Retina (tissue), 1 donor: ENCODE measurements at regions not wholly inside any gene's neighbourhood (a gene's known extent, or its start where the extent isn't known, plus 50 kb on each side); places are given as distances from the start of the nearest gene placed in this dataset.
A peak's percentile ranks its signal among the peaks of the same experiment; 100 is the strongest.
"Not testable (repeated sequence)": the region's sequence is repeated elsewhere in the genome, so short reads cannot be mapped to it uniquely, and the experiment has no call there.

Experiments used
- DNase-seq: peaks from one replicate; pipeline ENCODE4 v3.0.0-alpha.2; 2016

DNA sequence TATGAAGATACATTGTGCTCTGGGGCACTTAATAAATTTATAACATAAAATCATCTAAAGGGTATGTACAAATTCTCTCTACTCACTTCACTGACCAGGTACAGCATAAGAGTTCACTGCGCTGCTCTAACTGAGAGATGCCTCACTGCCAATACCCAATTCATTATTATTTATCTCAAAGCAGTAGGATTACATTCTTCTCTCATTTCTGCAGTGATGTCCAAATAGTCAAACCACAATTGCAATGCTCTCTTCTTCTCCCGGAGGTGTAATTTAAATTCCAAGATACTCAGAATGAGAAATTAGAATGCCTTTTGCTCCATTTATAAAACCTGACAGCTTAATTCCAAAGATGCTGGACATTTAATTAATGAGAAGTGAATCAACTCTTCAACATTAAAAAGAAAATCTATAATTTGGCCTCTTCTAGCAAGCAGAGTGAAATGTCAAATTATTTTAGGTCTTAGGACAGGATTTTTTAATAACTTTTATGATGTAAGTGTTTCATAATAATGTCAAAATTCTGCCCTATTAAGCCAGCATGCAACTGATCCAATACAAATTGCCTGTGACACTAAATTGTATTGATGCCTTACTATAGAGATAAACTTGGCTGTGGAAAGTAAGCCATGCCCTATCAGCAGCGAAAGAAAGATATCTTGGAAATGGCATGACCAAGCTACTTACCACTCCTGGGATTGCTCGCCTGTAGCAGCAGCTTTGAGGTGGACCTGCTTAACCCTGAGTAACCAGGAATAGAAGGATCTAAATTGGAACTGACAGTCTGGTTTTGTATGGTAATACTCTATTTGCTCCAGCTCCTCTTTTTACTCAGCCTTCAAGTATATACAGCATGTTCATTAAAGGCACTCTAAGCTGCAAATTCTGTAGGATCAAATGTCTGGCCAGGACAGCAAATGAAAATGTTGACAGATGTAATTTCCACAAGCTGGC, 374.2 kb upstream of the TYRP1 start:
- peak; percentile 28 for DNase-seq

DNA sequence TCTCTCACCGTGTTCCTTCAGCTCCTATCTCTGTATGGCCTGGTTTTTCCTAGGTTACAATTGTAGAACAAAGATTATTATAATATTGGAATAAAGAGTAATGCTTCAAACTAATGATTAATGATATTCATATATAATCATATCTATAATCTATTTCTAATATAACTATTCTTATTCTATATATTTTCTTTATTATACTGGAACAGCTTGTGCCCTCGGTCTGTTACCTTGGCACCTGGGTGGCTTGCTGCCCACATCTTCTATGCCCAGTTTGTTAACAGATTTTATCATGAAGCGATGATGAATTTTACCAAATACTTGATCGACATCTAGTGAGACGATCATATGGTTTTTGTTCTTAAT, 363.6 kb upstream of the TYRP1 start:
- no peak for DNase-seq

DNA sequence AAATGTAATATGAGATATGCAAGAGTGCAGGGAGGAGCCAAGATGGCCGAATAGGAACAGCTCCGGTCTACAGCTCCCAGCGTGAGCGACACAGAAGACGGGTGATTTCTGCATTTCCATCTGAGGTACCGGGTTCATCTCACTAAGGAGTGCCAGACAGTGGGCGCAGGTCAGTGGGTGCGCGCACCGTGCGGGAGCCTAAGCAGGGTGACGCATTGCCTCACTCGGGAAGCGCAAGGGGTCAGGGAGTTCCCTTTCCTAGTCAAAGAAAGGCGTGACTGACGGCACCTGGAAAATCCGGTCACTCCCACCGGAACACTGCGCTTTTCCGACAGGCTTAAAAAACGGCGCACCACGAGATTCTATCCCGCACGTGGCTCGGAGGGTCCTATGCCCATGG, 359.2 kb upstream of the TYRP1 start:
- not testable (repeated sequence) for DNase-seq

DNA sequence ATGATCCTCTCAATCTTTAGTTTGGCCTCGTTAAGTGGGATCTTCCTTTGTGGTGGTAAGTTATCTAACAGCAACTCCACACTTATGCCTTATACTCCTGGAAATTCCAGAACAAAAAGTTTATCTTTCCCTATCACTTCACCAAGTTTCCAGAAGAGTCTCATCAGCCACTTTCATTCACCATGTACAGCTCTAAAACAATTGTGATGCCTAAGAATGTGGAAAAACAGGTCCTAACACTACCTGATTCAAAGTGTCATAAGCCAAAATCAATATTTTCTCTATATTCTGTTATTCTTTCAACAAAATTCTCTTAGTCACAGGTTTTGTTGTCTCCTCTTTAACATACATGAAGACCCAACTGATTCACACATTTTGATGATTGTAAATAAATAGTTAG, 342.4 kb upstream of the TYRP1 start:
- DNase-seq: no peak

DNA sequence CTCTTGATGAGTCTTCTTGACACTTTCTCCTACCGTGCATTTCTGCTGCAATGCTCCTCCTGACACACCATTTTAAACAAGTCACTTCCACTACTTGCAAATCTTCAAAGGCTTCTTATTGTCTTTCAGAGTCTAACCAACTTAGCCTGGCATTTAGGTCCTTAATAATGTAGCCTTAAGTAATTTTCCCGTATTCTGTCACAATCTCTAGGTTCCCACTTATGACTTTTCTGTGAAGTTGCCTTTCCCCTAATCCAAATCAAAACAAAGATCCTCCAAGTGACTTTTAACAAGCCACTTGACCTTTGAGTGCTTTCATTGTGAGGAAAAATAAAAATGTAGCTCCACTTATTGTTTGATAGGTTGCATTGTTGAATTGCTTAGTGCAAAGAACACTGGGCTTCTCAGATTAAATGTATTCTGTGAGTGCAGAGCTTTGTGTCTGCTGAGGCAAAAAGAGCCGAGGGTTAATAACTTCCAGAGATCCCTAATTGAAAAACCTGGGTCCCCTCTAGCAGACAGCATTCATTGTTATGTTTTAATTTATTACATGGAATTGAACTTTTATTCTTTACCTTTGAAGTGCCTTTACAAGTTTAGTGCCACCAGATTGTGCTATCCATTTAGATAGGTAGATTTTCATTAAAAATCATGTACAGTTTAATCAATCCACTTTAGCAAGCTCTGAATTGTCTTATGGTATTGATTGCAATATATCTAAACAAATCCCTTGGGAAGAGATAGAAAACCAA, 341.7 kb upstream of the TYRP1 start:
- no peak for DNase-seq

DNA sequence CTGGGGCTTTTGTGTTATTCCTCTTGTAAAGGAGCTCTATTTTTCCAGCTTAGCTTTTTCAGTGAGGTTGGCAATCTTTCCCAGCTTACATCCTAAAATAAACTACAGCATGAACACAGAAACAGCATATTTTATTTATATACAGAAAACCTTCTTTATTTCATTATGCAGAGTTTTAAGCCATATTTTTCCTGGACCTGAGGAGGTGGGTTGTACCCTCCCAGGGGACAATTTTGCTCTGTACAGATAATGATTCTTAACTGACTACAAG, 341.2 kb upstream of the TYRP1 start:
- no peak for DNase-seq

DNA sequence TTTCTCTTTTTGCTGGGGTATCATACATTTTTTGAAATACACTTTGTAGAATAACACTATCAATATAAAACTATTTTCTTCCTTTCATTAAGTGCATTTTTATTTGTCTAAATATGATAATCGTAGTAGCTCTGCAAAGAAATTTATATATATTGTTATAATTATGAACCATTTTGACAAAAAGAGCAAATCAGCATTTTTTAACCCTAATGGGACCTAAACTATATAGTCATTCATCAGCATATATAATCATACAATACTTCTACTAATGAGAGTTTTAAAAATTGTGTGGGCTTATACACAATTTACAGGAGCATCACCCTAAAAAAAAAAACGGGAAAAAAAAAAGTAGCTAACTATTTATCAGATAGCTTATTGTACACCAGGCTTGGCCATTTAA, 329.7 kb upstream of the TYRP1 start:
- no peak for DNase-seq

DNA sequence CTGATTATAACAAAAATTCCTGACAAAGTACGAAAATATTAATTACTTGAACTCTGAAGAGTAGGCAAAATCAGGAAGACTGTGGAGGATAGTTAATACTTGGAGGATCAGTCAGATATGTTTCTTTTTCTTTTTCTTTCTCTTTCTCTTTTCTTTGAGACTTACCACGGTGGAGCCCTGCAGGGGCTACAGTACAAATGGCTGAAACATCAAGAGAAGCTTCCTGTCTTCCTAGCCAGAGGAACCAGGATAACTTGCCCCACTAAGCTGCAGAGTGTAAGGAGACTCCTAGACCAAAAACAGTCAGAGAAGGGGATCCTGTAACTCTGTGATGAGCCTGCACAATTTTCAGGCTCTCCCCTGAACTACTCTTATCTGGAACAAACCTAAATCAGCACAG, 324.6 kb upstream of the TYRP1 start:
- no peak for DNase-seq

DNA sequence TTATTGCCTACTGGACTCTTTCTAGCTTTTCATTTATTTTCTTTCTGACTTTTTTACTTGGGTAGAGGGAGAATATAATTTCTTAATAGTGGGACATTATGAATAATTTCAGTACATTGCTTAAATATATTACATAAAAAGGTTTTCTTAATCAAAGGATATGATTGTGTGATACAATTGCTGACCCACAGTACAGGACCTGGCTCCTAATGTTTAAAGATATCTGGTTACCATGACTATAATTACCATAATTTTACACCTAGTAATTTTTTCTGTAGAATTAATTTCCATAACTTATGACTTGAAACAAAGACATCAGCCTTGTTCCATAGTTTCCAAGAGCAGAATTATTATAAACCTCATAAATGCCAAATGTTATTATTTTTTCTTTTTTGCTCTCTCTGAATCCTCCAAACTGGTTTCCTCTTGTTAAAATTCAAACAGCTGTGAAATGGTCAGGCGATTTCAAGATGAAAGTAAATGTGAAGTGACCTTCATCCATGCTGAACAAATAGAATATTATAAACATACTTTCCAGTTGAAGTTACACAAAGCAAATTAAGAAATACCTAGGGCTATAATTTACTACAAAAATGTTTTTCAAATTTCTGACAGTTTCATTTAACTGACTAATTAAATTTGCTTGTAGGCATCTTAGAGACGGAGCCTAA, 301.2 kb upstream of the TYRP1 start:
- DNase-seq: no peak

DNA sequence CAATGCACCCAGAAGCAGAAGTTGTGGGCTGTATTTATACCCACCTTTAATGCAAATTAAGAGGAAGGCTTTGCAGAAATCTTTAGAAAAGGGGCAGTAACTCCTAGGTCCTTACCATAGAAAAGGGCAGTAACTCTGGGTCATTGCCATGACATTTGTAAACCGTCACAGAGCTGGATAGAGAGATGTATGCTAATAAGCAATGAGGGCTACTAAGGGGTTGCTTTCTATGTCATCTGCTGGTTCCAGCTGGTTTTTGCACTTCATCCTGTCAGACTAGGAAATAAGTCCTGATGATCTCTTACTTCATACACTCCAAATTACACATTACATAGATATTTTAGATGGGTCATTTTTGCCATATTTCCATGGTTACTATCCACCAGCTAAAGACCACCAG, 299.1 kb upstream of the TYRP1 start:
- DNase-seq: peak; percentile 6

DNA sequence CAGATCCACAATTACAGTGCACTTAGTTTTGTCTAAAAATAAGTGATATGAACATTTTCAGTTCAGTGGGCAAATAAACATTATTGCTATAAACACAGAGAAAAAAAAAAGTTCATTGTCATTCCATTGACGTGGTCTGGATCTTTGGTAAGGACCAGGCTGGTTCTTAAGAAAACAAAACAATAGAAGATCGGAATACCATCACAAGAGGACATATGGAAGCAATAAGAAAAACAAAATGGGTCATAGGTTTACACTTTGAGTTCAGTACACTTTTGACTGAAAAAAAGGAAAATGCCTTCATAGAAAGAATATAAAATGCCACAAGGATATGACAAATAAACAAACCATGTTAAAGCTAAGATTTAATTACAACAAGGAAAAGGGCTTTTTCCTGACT, 289.5 kb upstream of the TYRP1 start:
- no peak for DNase-seq

DNA sequence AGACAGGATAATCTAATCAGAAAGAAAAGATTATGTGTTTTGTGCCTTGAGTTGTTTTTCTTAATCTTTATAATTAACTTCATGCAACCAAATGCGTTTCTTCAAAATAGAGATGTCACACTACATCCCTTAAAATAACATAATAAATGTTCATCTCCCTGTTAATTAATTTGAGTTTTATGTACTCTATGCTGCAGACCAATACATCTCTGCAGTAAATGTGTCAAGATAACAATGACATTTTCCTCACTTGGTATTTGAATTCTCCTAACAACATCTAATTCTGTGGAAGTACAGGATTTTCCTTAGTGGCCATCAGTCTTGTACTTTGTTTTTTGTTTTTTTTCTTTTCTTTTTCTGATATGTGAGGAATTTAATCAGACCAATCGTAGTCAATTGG, 279.2 kb upstream of the TYRP1 start:
- DNase-seq: peak; percentile 28

DNA sequence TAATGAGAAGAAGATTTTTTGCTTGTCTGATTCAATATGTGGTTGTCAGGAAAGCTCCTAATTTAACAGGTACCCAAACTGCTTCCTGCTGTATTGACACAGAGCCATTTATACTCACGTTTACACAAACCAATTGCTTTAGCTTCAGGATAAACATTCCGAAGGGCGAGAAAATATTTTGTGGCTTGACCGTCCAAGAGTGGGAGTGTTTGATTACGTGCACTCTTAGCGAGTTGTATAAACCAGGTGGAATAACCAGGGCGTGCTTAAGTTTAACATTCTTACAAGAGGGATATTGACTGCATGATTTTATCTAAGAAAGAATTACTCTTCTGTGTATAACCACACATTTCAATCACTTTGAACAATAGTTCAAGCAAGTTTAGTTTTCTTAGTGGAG, 278.7 kb upstream of the TYRP1 start:
- peak; percentile 40 for DNase-seq

DNA sequence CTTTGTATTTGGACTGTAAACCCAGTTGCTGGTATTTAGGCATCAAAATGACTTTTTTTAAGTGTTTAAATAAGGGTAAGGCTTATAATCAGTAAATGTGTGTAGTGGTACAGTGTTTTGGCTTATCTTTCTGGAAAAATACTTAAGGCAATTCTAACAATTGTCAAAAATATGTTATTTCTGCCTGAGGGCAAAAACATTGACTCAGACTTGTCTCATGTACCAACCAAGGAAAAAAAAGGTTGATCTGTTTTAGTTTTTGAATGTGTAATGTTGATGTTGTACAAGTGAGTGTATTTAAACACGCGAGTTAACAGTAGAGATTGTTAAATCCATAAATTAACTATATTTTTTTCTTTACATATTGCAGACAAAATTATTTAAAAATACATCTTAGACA, 277.8 kb upstream of the TYRP1 start:
- DNase-seq: no peak

DNA sequence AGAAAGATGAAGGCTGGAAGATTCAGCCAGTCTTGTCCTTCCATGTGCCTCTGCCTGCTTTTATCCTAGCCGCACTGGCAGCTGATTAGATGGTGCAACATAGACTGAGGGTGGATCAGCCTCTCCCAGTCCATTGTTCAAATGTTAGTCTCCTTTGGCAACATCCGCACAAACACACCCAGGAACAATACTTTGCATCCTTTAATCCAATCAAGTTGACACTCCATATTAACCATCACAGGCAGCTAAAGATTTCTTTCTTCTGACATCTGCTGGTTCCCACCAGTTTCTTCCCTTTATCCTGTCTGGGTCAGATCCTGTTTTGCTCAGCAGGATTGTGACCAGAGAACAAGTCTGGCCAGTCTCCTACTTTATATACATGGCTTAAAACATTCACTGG, 276.5 kb upstream of the TYRP1 start:
- peak; percentile 74 for DNase-seq

DNA sequence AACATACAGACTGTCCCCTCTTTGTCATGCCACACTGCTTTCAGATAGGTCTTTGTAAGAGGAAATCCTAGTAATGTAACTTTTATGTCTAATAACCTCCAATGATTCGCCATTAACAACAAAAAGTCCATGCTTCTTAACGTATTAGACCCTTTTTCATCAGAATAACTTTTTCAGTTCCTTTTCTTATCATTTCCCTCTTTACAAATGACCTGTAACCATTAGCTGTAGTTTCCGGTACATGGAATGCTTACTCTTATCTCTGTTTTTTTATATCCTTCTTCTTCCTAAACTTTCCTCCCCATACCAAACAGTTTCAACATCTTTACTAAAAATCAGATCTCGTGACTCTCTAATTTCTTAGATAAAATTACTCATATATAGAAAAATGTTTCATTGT, 268.9 kb upstream of the TYRP1 start:
- no peak for DNase-seq

DNA sequence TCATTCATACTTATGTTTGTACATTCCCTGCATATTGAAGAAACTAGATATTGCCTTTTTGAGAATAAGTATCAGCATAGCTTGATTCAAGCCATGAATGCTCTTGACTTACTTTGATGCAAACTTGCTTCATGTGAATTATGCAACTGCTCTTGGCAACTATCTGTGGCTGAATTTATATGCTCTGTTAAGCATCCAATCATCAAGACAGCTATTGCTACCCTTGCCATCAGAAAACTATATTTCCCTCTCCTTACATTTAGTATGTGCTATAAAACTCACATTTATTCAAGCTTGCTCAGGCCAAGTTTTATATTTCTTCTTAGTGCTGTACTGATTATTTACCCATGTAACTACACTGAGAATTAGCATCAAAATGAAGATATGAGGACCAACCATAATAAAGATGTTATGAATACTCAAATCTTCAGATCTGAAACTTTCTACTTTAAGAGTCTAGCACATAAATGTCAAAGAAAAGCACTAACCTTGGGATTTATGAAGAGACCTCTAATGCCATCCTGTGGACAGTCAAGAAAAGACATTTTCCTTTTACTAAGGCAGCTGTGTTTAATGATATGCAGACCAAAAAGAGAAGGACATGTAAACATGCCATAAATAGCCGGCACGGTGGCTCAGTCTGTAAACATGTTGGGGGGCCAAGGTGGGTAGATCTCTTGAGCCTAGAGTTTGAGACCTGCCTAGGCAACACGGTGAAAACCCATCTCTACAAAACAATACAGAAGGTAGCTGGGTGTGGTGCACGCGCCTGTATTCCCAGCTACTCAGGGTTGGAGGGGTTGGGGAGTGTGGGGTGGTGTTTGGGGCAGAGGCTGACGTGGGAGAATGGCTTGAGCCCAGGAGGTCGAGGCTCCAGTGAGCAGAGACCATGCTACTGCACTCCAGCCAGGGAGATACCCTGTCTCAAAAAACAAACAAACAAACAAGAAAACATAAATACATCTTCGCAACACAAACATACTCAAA, 267.0 kb upstream of the TYRP1 start:
- DNase-seq: peak; percentile 38

DNA sequence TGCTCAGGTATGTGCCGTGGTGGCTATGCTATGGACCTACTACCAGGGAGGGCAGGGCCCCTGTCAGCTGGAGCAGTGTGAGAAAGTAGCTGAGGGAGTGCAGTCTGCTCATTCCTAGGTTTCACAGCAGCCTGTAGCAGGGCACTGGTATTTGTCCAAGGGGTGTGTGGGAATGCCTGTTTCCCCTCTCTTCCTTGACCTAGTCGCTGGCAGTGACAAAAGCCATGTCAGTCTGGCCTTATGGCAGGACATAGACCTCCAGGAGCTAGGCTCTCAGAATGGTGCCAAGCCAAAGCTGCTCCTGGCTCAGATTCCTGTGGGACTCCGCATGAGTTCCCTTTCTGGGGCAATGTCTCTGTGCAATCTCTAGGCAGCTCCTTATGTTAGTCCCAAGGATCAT, 253.9 kb upstream of the TYRP1 start:
- DNase-seq: no peak

DNA sequence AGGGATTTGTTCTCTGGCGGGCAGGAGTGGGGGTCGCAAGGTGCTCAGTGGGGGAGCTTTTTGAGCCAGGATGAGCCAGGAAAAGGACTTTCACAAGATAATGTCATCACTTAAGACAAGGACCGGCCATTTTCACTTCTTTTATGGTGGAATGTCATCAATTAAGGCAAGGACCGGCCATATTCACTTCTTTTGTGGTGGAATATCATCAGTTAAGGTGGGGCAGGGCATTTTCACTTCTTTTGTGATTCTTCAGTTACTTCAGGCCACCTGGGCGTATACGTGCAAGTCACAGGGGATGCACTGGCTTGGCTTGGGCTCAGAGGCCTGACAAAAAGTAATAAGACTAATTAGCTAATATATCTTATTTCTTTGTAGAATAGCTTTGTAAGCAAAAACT, 252.1 kb upstream of the TYRP1 start:
- DNase-seq: not testable (repeated sequence)

DNA sequence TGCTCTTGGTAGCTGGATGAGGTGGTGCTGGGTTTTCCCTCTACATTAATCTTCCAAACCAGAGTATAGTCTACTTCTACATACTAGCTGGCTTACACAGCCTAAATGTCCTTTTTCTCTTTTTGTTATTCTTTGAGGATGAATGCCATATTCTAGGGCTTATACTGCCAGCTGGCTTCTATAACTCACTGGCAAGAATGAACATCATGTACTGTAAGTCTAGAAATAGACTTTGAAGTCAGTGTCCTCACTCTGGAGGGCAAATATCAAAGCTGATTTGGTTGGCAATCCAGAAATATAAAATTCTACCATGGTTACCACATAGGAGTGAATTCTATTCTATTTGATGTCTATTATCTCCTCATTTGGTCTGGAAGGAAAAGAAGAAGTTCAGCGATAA, 251.7 kb upstream of the TYRP1 start:
- no peak for DNase-seq

DNA sequence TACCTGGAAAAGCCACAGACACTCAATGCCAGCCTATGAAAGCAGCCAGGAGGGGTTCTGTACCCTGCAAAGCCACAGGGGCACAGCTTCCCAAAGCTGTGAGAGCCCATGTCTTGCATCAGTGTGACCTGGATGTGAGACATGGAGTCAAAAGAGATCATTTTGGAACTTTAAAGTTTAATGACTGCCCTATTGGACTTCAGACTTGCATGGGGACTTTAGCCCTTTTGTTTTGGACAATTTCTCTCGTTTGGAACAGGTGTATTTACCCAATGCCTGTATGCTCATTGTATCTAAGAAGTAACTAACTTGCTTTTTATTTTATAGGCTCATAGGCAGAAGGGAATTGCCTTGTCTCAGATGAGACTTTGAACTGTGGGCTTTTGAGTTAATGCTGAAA, 244.9 kb upstream of the TYRP1 start:
- no peak for DNase-seq

DNA sequence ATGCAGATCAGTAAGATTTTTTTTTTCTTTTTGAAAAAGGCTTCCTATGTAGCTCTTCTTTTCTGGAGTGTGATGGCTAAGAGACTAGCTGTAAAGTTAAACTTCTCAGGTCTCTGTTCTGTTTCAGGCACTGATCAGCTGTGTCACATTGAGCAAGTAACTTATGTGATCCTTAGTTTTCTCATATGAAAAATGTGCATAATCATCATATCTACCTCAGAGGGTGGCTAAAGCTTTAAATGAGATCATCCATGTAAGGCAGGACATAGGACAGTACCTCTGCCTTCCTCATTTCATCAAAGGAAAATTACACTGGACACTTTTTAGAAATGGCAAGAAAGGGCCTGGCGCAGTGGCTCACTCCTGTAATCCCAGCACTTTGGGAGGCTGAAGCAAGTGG, 235.9 kb upstream of the TYRP1 start:
- DNase-seq: no peak
